PFSK-1 (cell line): ENCODE measurements at regions not wholly inside any gene's neighbourhood (a gene's known extent, or its start where the extent isn't known, plus 50 kb on each side); places are given as distances from the start of the nearest gene placed in this dataset.

Experiments used
- POLR2AphosphoS5 ChIP-seq: IDR thresholded peaks from 2 replicates; pipeline ENCODE4 v1.6.1; 2012; ENCODE audit warnings: low read depth, mild to moderate bottlenecking, control low read depth, low read length, moderate library complexity
- SIN3A ChIP-seq: IDR thresholded peaks from 2 replicates; pipeline ENCODE4 v1.6.1; 2012; ENCODE audit warnings: mild to moderate bottlenecking, low read length, moderate library complexity, borderline replicate concordance; ENCODE audit not compliant: insufficient read depth
- TAF1 ChIP-seq: IDR thresholded peaks from 2 replicates; pipeline ENCODE4 v1.6.1; 2012; ENCODE audit warnings: low read length, control low read depth, borderline replicate concordance; ENCODE audit not compliant: insufficient read depth

DNA sequence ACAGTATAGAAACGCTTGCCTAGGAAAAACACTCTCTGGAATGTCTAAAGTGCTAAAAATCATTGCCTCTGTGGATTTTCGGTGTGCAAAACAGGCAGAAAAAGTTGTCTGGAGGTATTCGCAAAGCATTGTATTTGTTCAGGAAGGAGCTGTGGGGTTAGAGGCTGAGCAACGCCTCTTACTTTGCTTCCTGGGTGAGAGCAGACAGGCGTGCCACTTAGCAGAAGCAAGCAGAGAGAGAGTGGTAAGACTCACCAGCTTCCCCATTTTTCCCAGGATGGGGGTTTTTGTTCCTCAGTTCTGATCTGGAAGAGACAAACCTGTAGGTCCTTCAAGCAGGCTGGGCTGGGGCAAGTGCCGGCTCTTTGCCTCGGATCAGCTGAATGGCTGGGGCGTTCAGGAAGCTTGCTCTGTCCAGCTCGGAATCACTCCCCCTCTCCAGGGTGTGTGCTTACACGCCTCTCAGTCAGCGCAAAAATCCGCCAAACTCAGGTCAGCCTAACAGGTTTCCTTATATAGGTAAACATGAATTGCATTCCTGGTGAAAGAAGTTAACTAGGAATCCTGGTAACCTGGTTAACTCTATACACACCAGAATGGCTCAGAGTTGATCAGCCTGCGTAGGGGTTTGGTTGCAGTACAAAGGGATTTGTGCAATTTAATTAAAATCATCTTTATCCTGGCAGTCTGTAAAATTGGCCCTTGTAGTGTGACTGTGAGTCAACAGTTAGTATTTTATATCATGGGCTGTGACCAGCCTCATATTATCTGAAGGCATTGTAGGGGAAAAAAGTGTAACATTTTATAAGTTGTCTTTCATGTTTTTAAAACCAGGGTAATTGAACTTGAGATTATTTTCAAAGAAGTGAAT lies 213.1 kb upstream of the MID1 start:
- TF ChIP-seq TAF1: no peak
- TF ChIP-seq SIN3A: no peak
- no peak for TF ChIP-seq POLR2AphosphoS5
